NCI-H2171 treated with DMSO at 0.1 percent for 48 hours (cell line): ENCODE measurements at regions not wholly inside any gene's neighbourhood (a gene's known extent, or its start where the extent isn't known, plus 50 kb on each side); places are given as distances from the start of the nearest gene placed in this dataset.

ENCODE experiments used
- DNase-seq: peaks from one replicate; lab custom pipeline; 2025; lab: John Stamatoyannopoulos, UW

GRCh38 chr6:122008101-122008999, 391.1 kb upstream of the HSF2 start:
- no peak for DNase-seq

GRCh38 chr6:122009000-122009350, 390.5 kb upstream of the HSF2 start:
- DNase-seq = no peak

- DNase-seq = no peak
Observed at GRCh38 chr6:122012578-122012977, 386.9 kb upstream of the HSF2 start.

- no peak for DNase-seq
Observed at GRCh38 chr6:122014961-122015360, 384.5 kb upstream of the HSF2 start.

- no peak for DNase-seq
Observed at GRCh38 chr6:122020588-122021264, 378.7 kb upstream of the HSF2 start.

GRCh38 chr6:122025104-122025503, 374.3 kb upstream of the HSF2 start:
- DNase-seq = no peak

- DNase-seq = no peak
Observed at GRCh38 chr6:122026582-122027369, 372.7 kb upstream of the HSF2 start.

GRCh38 chr6:122028933-122029522, 370.4 kb upstream of the HSF2 start:
- no peak for DNase-seq

- peak; percentile 69 for DNase-seq
Observed at GRCh38 chr6:122033564-122034181, 365.8 kb upstream of the HSF2 start.

- DNase-seq = no peak
Observed at GRCh38 chr6:122035173-122035572, 364.3 kb upstream of the HSF2 start.

- no peak for DNase-seq
Observed at GRCh38 chr6:122040261-122040660, 359.2 kb upstream of the HSF2 start.

GRCh38 chr6:122042380-122042779, 357.1 kb upstream of the HSF2 start:
- no peak for DNase-seq

- no peak for DNase-seq
Observed at GRCh38 chr6:122042960-122043735, 356.3 kb upstream of the HSF2 start.

GRCh38 chr6:122048570-122048969, 350.9 kb upstream of the HSF2 start:
- no peak for DNase-seq

- no peak for DNase-seq
Observed at GRCh38 chr6:122049341-122049740, 350.1 kb upstream of the HSF2 start.

- DNase-seq = no peak
Observed at GRCh38 chr6:122050242-122050755, 349.2 kb upstream of the HSF2 start.

GRCh38 chr6:122052346-122052900, 347.0 kb upstream of the HSF2 start:
- no peak for DNase-seq

- peak; percentile 32 for DNase-seq
Observed at GRCh38 chr6:122059918-122060317, 339.5 kb upstream of the HSF2 start.

- DNase-seq = no peak
Observed at GRCh38 chr6:122061855-122062254, 337.6 kb upstream of the HSF2 start.

GRCh38 chr6:122063076-122063475, 336.4 kb upstream of the HSF2 start:
- DNase-seq = peak; percentile 74
